ENCODE measurements at regions not wholly inside any gene's neighbourhood (a gene's known extent, or its start where the extent isn't known, plus 50 kb on each side); places are given as distances from the start of the nearest gene placed in this dataset.
"Not testable (repeated sequence)": the region's sequence is repeated elsewhere in the genome, so short reads cannot be mapped to it uniquely, and the experiment has no call there.

DNA sequence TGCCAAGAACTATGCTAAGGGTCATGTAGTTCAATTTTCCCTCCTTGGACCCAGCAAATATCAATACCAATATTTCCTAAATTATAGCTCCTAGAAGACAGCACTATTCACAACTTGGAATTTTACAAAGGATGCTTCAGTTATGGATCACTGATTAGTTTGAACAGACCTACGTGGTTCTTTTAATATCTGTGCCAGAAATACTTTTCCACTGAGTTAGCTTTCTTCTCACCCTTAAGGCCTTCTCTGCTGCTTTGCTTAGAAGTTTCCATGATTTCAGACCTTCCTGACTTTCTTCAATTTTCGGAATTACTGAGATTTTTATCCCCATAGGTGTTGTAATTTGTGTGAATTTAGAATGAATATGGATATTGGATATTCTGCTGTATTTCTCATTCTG, 380.4 kb downstream of the PSAT1 start:
- no peak for DNase-seq

DNA sequence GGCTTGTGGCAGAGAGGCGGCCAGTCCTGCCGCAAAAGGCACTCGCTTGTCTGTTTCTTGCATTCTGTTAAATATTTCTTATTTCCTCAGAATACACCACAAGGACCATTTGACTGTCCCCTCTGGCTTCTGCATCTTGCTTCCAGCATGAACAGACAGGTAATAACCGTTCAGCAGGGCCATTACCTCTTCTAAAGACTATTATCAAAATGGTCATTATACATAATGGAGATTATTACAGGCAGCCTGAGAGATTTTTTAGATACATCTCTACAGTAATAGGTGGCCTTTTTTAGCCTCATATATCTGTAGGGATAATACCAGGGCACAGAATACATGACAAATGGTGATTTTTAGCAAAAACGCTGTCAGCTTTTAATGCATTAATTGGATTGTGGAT, 382.0 kb downstream of the PSAT1 start:
- DNase-seq, result no peak

DNA sequence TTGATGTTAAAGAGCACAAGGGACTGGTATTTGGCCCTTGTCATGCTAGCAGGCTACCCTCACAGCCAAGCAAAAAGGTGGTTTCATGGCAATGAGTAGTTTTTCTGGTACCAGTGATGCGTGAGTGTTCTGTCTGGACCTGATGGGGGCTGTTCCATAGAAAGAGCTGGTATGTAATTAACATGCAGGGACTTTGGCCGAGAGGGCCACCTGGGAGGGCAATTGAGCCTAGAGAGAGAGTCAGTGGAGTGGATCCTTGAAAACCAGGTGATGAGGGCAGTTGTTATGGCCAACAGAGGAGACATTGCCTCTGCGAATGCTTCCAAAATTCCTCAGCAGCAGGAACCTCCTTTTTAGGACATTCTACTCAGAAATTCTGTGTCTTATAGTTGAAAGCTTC, 383.3 kb downstream of the PSAT1 start:
- no peak for DNase-seq

DNA sequence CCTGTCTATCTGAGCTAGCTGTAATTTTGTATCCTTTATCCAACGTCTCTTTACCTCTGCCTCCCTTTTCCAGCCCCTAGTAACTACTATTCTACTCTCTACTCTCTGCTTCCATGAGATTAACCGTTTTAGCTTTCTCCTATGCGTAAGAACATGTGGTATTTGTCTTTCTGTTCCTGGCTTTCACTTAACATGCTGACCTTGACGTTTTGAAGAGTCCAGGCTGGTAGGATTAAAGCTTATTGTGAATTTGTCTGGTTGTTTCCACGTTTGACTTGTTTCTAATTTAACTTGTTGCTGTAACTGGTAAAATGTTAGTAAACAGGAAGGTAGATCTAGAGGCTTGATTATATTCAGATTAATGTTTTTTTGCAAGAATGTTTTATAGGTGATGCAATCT, 385.3 kb downstream of the PSAT1 start:
- DNase-seq, result no peak

DNA sequence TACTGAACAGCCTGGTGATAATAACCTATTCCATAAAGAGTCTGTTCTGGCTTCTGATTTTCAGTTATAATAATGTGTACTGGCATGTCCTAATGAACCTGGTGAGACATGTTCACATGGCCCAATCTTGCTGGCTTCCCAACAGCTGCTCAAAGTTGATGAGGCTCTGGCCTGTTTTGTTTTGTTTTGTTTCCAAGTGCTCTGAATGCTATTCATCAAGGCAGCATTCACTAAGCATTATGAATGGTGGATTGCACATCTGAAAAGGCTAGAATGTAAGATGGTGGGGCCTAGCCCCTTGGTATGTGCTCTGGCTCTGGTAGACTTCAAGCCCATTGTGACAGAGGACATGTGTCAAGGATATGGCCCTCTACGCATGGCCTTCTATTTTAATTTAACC, 388.5 kb downstream of the PSAT1 start:
- DNase-seq, result no peak

DNA sequence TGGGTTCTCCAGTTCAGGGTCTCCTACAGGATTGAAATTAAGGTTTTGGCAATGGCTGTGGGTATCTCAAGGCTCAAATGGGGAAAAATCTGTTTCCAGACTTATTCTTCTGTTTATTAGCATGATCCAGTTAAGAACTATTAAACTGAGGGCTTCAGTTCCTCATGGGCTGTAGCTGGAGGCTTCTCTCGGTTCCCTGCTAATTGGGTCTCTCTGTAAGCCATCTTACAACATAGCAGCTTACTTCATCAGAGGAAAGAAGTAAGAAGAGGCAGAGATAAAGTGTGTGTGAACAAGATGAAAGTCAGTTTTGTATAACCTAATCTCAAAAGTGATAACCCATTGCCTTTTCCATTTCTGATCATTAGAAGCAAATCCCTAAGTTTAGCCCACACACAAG, 391.9 kb downstream of the PSAT1 start:
- no peak for DNase-seq

DNA sequence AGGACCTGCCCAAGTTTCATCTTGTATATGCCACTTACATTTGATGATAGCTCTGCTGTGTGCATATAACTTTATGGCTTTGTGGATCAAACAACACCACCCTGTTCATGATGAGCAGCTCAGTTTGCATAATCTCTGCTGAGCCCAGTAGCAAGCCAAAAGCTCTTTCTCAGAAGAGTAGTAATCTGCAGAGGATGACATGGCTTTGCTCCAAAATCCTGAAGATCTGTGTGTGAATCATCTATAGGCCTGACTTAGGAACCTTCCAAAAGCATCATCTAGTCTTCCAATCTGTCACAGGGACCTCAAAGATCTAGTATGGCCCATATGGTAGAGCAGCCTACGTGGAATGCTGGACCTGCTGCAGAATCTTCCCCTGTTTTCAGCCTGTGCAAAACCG, 394.6 kb downstream of the PSAT1 start:
- no peak for DNase-seq

DNA sequence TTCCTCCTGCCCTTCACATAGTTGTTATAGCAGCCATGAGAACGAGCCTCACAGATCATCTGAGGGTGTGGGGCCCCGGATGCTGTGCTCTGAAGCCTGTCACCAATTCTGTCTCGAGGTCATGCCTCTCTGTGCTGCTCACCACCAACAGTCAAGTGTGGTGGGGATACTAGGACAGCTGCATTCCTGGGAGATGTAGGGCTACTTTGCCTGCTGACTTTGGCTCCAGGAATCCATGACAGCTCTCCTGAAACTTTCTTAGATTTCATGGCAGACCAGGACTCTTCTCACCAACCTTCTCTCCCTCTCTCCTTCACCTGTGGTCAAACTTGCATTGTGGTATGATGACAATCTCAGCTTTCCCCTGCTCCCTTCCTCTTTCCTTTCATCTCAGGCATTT, 395.9 kb downstream of the PSAT1 start:
- DNase-seq, result no peak

DNA sequence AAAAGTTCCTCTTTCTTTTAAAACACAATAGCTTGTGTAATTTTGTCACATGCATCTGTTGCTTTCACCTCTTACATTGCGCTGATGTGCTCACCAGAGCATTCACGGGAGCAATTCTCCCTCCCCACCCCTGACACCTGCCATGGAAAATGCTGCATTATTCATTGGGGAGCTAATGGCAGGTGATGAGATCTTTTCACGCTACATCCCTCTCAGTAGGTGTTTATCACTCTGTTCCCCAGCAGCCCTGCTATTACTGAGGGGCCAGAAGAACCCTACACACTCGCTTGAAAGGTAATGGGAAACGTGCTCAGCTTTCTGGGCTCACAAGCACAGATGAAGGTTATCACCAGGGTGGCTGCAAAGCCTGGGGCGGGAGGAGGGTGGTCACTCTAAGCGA, 398.0 kb downstream of the PSAT1 start:
- no peak for DNase-seq

DNA sequence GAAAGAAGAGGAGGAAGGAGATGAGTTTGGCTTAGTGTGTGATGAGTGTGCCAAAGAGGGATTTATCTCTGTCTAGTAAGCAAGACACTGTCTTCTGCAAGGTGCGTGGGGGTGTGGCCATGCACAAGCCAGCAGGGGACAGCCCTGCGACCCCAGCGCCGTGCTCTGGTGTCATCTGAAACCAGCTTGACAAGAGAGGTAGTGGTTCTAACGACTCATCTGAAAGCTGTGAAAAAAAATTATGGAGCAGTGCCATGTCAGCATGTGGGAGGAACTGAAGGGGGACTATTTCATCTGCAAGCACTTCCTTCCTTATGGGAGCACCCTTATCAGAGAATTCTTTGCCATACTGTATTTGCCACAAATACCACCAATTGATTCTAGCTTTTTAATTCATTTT, 398.6 kb downstream of the PSAT1 start:
- no peak for DNase-seq

DNA sequence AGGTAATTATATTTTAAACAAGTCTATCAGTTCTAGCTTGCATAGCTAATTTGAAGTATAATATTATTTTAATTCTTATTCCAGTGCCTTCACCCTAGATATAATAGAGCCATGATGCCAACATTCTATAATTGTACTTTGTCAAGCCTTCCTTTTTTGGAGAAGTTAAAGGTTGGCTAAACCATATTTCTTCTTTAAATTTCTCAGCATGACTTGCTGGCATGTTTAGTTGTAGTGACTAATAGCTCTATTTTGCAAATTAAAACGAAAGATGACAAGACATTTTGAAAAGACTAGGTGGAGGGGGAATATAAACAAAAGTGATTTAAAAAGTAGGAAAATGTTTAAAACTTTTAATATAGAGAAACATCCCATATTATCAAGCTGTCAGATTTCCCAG, 400.7 kb downstream of the PSAT1 start:
- no peak for DNase-seq

DNA sequence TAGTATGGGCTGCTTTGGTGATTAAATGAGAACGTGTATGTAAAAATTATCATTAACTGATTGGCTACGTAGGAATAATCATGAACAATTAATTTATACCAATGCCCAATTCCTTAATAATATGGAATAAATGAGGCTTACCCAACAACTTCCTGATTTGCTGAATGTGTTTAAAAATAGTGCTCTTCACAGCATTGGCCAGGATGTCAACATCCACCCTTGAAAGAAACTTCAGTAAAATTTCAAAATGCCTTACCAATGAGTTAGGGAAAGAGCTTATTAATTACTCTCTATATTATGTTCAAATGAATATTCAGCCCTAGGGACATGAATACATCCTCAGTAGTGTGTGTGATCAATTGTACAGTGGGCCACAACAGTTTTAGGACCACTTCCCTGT, 401.4 kb downstream of the PSAT1 start:
- DNase-seq, result no peak

DNA sequence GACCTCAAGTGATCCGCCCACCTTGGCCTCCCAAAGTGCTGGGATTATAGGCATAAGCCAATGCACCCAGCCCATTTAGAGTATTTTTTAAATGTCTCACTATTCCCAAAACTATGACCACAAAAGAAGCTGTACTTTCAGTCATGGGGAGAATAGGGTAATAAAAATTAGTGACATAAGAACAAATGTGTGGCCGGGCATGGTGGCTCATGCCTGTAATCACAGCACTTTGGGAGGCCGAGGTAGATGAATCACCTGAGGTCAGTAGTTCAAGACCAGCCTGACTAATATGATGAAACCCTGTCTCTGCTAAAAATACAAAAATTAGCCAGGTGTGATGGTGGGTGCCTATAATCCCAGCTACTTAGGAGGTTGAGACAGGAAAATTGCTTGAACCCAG, 402.3 kb downstream of the PSAT1 start:
- DNase-seq, result not testable (repeated sequence)

DNA sequence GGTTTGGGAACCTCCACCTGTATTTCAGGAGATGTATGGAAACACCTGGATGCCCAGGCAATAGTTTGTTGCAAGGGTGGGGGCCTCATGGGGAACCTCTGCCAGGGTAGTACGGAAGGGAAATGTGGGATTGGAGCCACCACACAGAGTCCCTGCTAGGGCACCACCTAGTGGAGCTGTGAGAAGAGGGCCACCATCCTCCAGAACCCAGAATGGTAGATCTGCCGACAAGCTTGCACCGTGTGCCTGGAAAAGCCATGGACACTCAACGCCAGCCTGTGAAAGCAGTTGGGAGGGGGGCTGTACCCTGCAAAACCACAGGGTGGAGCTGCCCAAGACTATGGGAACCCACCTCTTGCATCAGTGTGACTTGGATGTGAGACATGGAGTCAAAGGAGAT, 407.2 kb downstream of the PSAT1 start:
- not testable (repeated sequence) for DNase-seq

DNA sequence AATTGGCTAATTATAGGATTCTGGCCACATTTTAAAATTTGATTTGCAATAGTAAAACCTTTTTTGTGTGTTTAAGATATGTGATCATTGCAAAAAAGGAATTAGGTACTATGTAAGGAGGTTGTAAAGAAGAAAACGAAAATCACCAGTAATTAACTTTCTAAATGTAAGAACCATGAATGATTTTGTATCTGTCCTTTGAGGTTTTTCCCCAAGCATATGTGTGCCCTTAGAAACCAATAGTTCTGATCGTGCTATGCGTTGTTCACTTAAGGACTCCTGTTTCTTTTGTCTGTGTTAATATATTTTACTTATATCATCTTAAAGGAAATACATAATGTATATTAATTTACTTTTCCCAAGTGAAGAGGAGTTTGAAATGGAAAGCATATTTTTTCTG, 410.2 kb downstream of the PSAT1 start:
- DNase-seq, result no peak

DNA sequence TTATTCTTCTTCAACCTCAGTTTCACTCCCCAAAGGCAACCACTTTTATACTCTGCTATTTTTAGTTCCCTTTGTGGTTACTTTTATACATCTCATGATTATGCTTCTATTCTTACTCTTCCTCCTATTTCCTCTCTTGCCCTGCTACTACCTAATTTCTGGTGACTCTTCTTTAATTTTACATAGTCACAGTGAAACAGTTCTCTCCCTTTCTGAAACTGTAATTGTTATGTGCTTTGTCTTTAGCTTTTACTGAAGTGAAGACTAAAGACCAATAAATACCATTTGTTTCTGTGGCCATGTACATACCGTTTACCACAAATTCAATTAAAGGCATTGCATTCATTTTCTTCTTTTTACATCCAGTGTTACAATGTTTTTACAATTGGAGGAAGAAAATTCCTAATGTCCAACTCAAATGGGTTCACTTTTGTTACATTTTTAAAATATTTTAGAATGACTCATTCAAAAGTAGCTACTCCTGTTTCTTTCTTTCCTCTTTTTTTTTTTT, 410.6 kb downstream of the PSAT1 start:
- DNase-seq, result no peak

DNA sequence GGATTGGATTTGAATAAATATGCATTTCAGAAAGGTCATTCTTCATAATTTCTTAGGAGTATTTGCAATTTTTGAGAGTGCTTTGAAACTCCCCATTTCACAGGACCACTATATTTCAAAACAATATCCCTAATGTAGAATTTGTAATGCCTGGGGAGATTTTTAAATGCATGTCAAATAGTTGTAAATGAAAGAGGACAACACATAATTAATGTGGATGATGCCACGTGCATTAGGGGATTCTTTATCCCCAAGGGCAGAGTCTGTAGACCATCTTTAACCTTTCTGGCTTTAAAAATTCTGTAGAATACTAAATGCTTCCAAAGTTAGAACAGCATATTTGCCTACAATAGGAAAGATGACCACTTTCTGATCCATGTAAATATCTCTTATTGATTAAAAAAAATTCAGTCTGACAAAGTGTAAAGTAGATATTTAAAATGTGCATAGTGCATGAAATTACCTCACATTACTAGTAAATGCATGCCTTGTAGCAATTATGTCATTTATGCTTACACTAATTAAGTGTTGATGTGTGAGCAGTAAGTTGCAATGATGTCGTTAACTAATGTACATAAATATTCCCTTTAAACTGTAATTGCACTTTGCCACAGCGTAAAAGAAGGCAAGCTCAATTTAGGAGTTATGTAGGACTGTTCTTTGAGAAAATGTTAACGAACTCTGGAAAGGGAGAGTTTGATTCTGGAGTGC, 416.1 kb downstream of the PSAT1 start:
- no peak for DNase-seq

DNA sequence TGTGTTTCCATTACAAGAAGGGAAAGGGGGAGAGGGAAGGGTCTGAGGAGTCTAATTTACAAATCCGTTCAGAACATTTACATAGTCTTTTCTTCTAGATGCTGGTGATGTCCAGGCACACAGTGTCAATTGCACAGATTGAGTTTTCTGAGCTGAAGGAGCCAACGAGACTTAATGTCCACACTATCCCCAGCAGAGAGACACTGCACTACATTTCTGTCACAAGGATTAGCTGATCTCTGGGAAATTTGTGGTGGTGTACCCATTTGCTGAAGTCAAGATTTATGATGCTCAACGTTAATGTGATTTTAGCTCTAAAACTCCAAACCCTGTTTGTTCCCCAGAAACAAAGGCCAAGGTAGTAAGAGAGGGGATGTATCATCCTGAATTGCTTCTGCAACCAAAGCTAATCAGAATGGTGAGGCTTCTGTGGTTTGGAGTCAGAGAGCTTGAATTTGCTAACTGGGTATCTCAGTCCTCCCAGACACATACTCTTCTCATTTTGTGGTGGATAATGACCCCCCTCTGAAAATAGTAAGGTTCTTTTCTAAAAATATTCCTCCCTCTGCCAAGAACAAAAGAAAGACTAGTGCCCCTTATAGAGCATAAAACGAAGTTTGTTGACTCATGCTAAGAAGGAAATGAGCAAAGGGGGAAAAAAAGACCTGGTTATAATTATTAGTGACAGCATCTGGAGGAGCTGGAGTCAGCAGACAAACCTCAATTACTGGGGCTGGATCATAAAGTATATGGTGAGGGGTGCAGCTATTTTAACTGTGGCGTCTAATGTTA, 416.9 kb downstream of the PSAT1 start:
- no peak for DNase-seq

DNA sequence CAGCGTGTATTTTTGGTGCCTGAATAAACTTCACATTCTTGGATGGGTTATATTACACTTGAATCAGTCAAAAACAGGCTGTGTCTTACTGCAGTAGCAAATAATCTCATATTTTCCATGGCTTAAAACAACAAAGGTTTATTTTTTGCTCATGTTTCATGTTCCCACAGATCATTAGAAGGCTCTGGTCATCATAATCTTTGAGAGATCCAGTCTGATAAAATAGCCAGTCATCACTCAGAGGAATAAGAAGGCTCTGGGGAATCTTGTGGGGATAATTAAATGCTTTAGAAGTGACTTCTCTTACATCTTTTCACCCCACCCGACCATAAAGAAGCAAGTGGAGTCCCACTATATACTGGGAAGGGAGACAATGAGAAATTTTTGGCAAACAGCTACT, 417.7 kb downstream of the PSAT1 start:
- no peak for DNase-seq

DNA sequence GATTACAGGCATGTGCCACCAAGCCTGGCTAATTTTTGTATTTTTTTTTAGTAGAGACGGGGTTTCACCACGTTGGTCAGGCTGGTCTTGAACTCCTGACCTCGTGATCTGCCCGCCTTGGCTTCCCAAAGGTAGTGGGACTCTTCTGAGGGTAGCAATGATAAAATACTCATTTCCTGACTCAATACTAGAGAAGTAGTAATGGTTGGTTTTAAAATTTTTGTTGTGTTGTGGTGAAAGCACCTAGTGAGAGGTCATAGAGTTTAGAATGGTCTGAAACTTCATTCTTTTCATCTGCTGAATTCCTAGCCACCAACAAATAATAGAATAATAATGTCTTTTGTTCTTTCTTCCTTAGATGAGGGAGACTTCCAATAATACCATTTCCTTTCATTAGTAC, 422.1 kb downstream of the PSAT1 start:
- not testable (repeated sequence) for DNase-seq

DNA sequence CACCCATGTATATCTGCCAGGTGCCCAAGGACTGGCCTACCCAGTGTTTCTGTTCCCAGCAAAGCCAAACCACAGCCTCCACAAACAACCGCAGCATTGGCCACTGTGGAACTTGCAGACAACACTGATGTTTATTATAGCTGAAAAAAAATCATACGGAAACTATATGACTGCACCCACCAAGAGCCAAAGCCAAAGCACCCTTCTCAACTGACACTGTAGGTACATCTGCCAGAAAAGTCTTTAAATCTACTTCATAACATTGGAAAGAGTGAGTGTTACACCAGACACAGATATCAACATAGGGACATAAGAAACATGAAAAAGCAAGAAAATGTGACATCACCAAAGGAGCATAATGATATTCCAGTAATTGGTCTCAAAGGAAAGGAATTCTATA, 428.0 kb downstream of the PSAT1 start:
- no peak for DNase-seq

DNA sequence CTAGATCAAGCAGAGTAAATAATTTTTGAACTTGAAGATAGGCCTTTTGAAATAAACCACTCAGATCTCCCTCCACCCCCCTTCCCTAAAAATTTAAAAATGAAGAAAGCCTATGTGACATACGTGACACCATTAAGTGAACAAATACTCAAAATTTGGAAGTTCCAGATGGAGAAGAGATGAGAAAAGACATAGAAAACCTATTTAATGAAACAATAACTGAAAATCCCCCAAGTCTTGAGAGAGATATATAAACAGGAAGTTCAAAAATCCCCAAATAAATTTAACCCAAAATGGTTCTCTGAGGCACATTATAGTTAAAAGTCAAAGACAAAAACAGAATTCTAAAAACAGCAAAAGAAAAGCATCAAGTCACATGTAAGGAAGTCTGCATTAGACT, 428.6 kb downstream of the PSAT1 start:
- no peak for DNase-seq

DNA sequence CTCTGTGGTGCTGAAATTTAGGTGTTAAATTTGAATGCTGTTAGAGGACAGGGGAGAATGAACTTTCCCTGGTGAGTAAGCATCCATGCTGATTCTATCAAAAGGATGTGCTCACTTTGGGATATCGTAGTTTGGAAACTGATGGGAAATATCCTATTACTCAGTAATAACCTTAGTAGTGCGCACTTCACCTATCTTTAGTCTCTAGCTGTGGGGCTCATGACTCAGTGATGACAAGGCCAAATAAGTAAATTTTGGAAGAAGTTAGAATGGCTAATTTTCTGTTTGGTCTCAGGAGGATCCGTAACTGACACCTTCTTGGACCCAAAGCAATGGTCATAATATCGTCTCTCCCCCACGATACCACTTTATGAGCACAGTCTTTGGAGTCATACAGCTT, 448.4 kb downstream of the PSAT1 start:
- no peak for DNase-seq

DNA sequence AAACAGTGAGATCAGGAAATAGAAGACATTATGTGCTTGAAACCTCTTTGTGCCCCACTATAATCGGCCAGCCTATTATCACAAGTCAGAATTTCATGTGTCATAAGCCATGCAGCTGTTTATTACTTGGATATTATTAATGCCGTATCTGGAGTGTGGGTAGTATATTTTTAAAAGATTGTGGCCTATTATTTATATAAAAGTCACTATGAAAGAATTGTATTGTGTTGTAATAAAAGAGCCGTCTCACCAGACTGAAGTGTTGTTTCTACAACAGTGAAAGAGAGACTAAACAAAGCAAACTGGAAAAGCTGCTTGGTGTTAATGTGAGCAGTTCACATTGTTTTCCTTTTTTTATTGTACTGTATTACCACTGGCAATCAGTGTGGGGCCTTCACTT, 449.1 kb downstream of the PSAT1 start:
- no peak for DNase-seq

DNA sequence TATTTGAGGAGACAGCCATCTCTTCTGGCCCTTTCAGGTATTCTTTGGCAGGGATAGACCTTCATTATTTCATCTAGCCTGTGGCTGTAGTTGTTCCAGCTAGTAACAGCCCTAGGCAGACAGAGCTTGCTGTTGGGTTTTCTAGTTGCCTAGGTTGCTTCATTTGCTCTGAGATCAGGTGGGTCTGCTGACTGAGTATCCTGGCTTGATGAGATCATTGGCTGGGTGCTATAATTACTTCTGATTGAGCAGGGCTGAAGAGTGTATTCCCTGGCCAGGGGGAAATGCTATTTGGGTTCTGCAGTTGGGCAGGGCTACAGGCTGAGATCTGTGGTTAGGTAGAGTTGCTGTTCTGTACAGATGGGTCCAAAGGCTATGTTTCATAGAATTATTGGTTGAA, 456.1 kb downstream of the PSAT1 start:
- DNase-seq, result no peak

Data from activated CD4-positive, alpha-beta T cell treated with anti-CD3 and anti-CD28 coated beads, Interleukin-2, amount 50 U/mL, for 1 hour (primary cell).